ENCODE measurements at regions not wholly inside any gene's neighbourhood (a gene's known extent, or its start where the extent isn't known, plus 50 kb on each side); places are given as distances from the start of the nearest gene placed in this dataset.

DNA sequence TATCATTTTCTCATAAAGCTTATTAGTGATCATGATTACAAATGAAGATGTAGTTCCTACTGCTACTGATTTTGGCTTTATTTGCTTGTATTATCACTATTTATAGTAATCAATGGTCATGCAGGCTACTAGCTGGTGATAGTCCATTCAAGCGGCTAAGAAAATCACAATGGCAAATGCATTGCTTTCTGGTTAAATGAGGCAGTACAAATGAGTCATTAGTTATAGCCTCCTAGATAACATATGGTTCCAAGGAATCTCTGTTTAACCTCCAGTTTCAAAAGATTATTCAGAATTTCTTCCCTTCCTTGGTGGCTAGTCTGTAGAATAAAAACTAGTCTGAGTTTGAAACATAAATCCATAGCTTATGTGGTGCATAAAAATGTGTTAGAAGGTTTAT lies 141.3 kb upstream of the HTR2A start:
- H3K4me3 Mint-ChIP-seq = no peak overlapping the region
- H2BK12ac ChIP-seq (ENCODE audit: insufficient read length, low read depth, low read length) = no peak overlapping the region
- H4K20me1 ChIP-seq (ENCODE audit: control insufficient read depth, insufficient read depth, insufficient read length) = no peaks in the 10 kb centered on the region
- no peak overlapping the region for H4K5ac ChIP-seq (ENCODE audit: insufficient read length, low read depth, low read length)
- H3K27ac Mint-ChIP-seq = no peak overlapping the region
- H3K27me3 ChIP-seq (ENCODE audit: insufficient read depth, low read length) = no peaks in the 10 kb centered on the region
- DNase-seq = no peak
- no peak overlapping the region for H3K4me2 ChIP-seq (ENCODE audit: insufficient read depth, insufficient read length, low read length)
- no peak overlapping the region for H2BK20ac ChIP-seq (ENCODE audit: low read depth, low read length, poor library complexity, severe bottlenecking)
- no peak overlapping the region for H2BK5ac ChIP-seq (ENCODE audit: insufficient read length, low read length)
- no peaks in the 10 kb centered on the region for H3K79me2 ChIP-seq (ENCODE audit: insufficient read depth, low read length)
- no peak overlapping the region for H3K18ac ChIP-seq (ENCODE audit: insufficient read length, low read depth, low read length)
- H3K14ac ChIP-seq (ENCODE audit: insufficient read depth, low read length) = no peak overlapping the region
- H3K27me3 Mint-ChIP-seq (ENCODE audit: low read depth) = no peaks in the 10 kb centered on the region
- no peak overlapping the region for H2BK120ac ChIP-seq (ENCODE audit: low read depth, low read length, poor library complexity, severe bottlenecking)
- no CpG with 5 or more reads among the region's 1 CpG for WGBS (ENCODE audit: extremely low coverage, insufficient read length, low lambda C conversion rate)
- H4K8ac ChIP-seq (replicated peaks; ENCODE audit: insufficient read length, low read depth, low read length) = no peak overlapping the region
- H3K36me3 Mint-ChIP-seq (ENCODE audit: insufficient read depth in 1 of 3, low read depth in 3 of 3) = no peaks in the 10 kb centered on the region; a peak in 1 of 7 replicates
- H2BK15ac ChIP-seq (ENCODE audit: low read depth, low read length) = no peak overlapping the region
- H3K56ac ChIP-seq (ENCODE audit: insufficient read length, low read depth, low read length) = no peak overlapping the region
- no peaks in the 10 kb centered on the region for H3K9me3 Mint-ChIP-seq
- H3K4ac ChIP-seq (ENCODE audit: low read depth, low read length) = no peak overlapping the region
- H3K9me3 ChIP-seq (ENCODE audit: control insufficient read depth, low read depth, low read length) = no peaks in the 10 kb centered on the region
- H3K4me1 Mint-ChIP-seq = peaks cover 42% of the 10 kb centered on the region in 2 experiments
- H2AFZ ChIP-seq (ENCODE audit: low read length) = no peak overlapping the region
- H3K27ac ChIP-seq (ENCODE audit: insufficient read length, low read depth, low read length) = no peak overlapping the region
- no peak overlapping the region for H3T11ph ChIP-seq (ENCODE audit: low read length)
- no peaks in the 10 kb centered on the region for H3K23me2 ChIP-seq (ENCODE audit: insufficient read length, low read depth, low read length, poor library complexity, severe bottlenecking)
- H3K4me1 ChIP-seq (ENCODE audit: insufficient read depth, low read length) = peaks cover 8% of the 10 kb centered on the region
- no peak overlapping the region for H3K23ac ChIP-seq (ENCODE audit: insufficient read length, low read depth, low read length)
- TF ChIP-seq, protein P1, sequence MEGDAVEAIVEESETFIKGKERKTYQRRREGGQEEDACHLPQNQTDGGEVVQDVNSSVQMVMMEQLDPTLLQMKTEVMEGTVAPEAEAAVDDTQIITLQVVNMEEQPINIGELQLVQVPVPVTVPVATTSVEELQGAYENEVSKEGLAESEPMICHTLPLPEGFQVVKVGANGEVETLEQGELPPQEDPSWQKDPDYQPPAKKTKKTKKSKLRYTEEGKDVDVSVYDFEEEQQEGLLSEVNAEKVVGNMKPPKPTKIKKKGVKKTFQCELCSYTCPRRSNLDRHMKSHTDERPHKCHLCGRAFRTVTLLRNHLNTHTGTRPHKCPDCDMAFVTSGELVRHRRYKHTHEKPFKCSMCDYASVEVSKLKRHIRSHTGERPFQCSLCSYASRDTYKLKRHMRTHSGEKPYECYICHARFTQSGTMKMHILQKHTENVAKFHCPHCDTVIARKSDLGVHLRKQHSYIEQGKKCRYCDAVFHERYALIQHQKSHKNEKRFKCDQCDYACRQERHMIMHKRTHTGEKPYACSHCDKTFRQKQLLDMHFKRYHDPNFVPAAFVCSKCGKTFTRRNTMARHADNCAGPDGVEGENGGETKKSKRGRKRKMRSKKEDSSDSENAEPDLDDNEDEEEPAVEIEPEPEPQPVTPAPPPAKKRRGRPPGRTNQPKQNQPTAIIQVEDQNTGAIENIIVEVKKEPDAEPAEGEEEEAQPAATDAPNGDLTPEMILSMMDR (conservative IDR thresholded peaks at IDR 0.05) = no peak
- no peak overlapping the region for H3K9ac ChIP-seq (ENCODE audit: extremely low read depth, insufficient read length, low read length)
- H3K79me1 ChIP-seq (ENCODE audit: insufficient read depth, low read depth, low read length, poor library complexity, severe bottlenecking) = no peaks in the 10 kb centered on the region
- H4K91ac ChIP-seq (ENCODE audit: insufficient read length, low read depth, low read length) = no peak overlapping the region
- H2AK5ac ChIP-seq (ENCODE audit: insufficient read length, low read length) = no peak overlapping the region

All from H9 (cell line).